Prostate gland (tissue), 2 donors: ENCODE measurements at regions not wholly inside any gene's neighbourhood (a gene's known extent, or its start where the extent isn't known, plus 50 kb on each side); places are given as distances from the start of the nearest gene placed in this dataset.
"Not testable (repeated sequence)": the region's sequence is repeated elsewhere in the genome, so short reads cannot be mapped to it uniquely, and the experiment has no call there.

Source experiments
- DNase-seq: peaks from one replicate; pipeline ENCODE4 v3.0.0-alpha.2; 2019; ENCODE audit warnings: low spot score
- H3K27ac ChIP-seq, 2 donors: fragments of 200-600 bp; sonication (generic); 2 replicates each; pipeline ENCODE4 v1.5.1; 2017 to 2019
- H3K27me3 ChIP-seq: fragments of 200-600 bp; sonication (generic); replicated peaks from 2 replicates; pipeline ENCODE4 v1.5.1; 2019; ENCODE audit not compliant: insufficient read depth
- H3K36me3 ChIP-seq, 2 donors: fragments of 200-600 bp; sonication (generic); 1 replicate in 1 of 2; 2 replicates in 1 of 2; pipeline versions ENCODE4 v1.5.1 to v1.8.1; 2017 to 2019
- H3K4me1 ChIP-seq: fragments of 200-600 bp; sonication (generic); replicated peaks from 2 replicates; pipeline ENCODE4 v1.5.1; 2019
- H3K4me3 ChIP-seq, 2 donors: fragments of 200-600 bp; sonication (generic); 2 replicates each; pipeline ENCODE4 v1.5.1; 2017 to 2019
- H3K9me3 ChIP-seq: fragments of 200-600 bp; sonication (generic); 2 replicates; pipeline ENCODE4 v1.5.1; 2017
- CTCF ChIP-seq, 4 experiments: fragments of 200-600 bp in 2 of 4; fragments of 450-650 bp in 2 of 4; sonication (generic) in 2 of 4; IDR thresholded peaks; 1 replicate in 3 of 4; 2 replicates in 1 of 4; pipeline ENCODE4 v1.5.1; 2016 to 2019; ENCODE audit warnings: antibody characterized with exemption in 4 of 4, mild to moderate bottlenecking in 2 of 4, moderate library complexity in 2 of 4
- POLR2A ChIP-seq: fragments of 450-650 bp; IDR thresholded peaks from one replicate; pipeline ENCODE4 v1.6.1; 2016; ENCODE audit warnings: antibody characterized with exemption, mild to moderate bottlenecking
- POLR2AphosphoS5 ChIP-seq: sonication (generic); formaldehyde crosslinking; IDR thresholded peaks from one replicate; pipeline ENCODE4 v1.6.1; 2017; ENCODE audit warnings: antibody characterized with exemption
- WGBS: methylation state at CpG from one replicate; pipeline ENCODE4 v1.1.5; 2018; 5-methylcytosine and 5-hydroxymethylcytosine counted together
- intact Hi-C: fragments of 100-400 bp; cut with DNase I; formaldehyde crosslinking; loops from one replicate; pipeline ENCODE4 v1.14.2; 2022

- Histone ChIP-seq H3K4me3 (no peak overlapping the region), H3K4me1 (peaks cover 4% of the 10 kb centered on the region), H3K27me3 (no peaks in the 10 kb centered on the region), H3K9me3 (no peaks in the 10 kb centered on the region), H3K36me3 (no peaks in the 10 kb centered on the region), H3K27ac (no peak overlapping the region)
- 83% methylated on average over 10 of the region's 10 CpGs for WGBS
- TF ChIP-seq CTCF (IDR thresholded peaks at IDR 0.05) (no peak), POLR2AphosphoS5 (no peak), POLR2A (no peak)
- intact Hi-C loops: no loop called here
- DNase-seq: no peak
Observed at GRCh38 chr19:30066781-30067759, 125.0 kb downstream of the URI1 start.

- H3K27me3 ChIP-seq, DNase-seq, H3K36me3 ChIP-seq, intact Hi-C loops, H3K9me3 ChIP-seq, H3K27ac ChIP-seq, H3K4me3 ChIP-seq, H3K4me1 ChIP-seq: not testable (repeated sequence)
- WGBS: 95% methylated on average over 2 of the region's 2 CpGs
Observed at GRCh38 chr19:30067956-30068506, 126.0 kb downstream of the URI1 start.

GRCh38 chr19:30068528-30069395 lies 126.7 kb downstream of the URI1 start:
- WGBS: 98% methylated on average over 2 of the region's 2 CpGs
- Histone ChIP-seq H3K27me3 (no peaks in the 10 kb centered on the region), H3K4me3 (no peak overlapping the region), H3K9me3 (no peaks in the 10 kb centered on the region), H3K27ac (no peak overlapping the region), H3K36me3 (no peaks in the 10 kb centered on the region), H3K4me1 (peaks cover 4% of the 10 kb centered on the region)
- intact Hi-C loops: no loop called here
- DNase-seq: no peak
- no peak for TF ChIP-seq POLR2A
- no peak for TF ChIP-seq CTCF (IDR thresholded peaks at IDR 0.05)
- TF ChIP-seq POLR2AphosphoS5: no peak

- no peaks in the 10 kb centered on the region for H3K9me3 ChIP-seq
- no peaks in the 10 kb centered on the region for H3K27me3 ChIP-seq
- intact Hi-C loops: no loop called here
- H3K4me1 ChIP-seq: peaks cover 4% of the 10 kb centered on the region
- TF ChIP-seq CTCF (IDR thresholded peaks at IDR 0.05) (no peak), POLR2A (no peak), POLR2AphosphoS5 (no peak)
- no peak overlapping the region for H3K27ac ChIP-seq
- DNase-seq: no peak
- WGBS: 45% methylated on average over 8 of the region's 8 CpGs
- no peak overlapping the region for H3K4me3 ChIP-seq
- H3K36me3 ChIP-seq: no peaks in the 10 kb centered on the region
Observed at GRCh38 chr19:30069535-30070197, 127.6 kb downstream of the URI1 start.
